ENCODE measurements at regions not wholly inside any gene's neighbourhood (a gene's known extent, or its start where the extent isn't known, plus 50 kb on each side); places are given as distances from the start of the nearest gene placed in this dataset.

DNA sequence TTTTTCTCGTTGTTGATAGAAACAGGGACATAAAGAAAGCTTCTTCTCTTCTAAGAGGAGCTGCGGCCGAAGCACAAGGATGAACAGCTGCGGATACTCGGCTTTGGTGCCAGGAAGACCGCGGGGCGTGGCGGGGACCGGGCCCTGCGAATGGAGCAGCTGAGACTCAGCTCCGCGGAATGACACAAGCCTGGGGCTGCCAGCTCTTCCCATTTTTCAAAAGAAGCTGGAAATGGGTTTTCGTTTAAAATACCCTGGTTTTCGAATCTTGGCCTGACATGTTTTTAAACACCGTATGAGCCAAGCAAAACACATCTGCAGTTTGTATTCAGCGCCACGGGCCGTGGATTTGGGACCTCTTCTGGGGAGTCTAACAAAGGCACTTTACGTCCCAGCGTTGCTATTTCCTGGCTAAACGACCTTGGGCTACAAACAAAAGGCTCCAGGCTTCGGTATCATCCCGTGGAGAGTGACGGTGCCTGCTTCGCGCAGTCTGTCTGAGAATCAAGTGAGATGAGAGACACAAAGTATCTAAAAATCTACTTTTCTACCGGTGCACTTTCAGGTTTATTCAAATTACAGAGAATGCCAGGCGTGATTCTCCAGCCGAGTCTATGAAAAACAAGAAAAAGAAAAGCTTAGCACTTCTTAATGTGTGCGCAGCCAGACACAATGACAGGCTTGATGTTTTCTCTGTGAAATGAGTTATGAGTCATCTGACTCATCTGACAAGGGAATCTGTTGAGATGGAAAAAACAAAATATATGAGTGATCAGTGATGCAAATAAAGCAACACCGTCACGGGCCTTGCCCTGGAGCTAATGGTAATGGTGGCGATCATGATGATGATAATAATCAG, 114.0 kb upstream of the TMEM132D start:
- DNase-seq: no peak

DNA sequence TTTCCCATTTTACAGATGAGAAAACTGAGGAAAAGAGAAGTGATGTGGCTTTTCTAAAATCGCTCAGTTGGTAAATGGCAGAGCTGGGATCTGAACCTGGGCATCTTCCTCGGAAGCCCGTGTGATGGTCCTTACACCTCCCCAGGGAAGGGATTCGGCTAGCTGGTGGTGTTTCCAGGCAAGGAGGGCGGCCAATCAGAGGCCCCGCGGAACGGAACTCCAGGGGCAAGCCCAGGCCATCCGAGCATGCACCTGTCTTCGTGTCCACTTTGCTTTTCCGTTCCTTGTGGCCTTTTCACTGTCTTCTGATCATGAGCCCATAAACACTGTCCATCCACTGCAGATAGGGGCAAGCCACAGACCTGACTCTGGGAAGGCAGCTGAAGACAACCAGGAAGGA, 114.8 kb upstream of the TMEM132D start:
- DNase-seq: no peak

DNA sequence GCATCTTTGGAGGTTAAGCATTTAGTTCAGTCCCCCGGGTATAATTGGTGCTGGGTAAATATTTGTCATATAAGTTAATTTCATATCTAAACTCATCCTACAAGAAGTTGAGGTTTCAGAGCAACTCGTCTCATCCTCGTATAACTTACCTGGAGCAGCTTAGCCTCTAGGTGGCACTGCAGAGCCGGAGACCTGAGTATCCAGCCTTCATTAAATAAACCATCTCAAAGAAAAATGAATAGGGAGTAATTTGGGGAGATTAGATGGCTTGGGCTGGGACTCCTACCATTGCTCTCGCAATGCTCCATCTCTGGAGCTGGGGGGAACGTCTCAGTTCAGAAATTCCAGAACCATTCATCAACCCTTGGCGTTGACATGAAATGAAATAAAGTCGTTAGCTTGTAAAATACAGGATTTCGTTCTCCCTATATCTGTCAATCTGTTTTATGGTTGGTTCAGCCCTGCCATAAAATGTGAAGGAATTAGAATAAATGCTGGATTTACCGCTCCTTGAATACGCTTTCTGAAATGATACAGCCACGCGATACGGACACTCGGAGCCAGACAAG, 122.9 kb upstream of the TMEM132D start:
- no peak for DNase-seq

DNA sequence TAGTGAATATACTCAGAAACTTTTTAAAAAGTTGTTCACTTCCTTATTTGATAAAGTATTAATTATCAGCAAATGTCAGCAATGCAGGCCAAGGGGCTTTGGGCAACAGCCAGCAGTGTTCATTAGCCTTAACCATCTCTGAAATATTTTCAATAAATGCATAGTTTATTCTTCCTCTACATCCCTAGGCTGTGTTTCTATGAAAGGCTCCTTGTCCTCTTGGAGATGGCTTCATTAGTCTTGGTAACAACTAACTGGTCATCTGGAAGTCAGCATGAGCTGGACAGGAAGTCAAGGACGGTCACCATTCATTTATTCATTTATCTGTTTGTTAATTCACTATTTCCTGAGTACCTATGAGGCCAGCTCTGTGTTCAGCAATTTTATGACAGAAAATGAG, 124.0 kb upstream of the TMEM132D start:
- no peak for DNase-seq

DNA sequence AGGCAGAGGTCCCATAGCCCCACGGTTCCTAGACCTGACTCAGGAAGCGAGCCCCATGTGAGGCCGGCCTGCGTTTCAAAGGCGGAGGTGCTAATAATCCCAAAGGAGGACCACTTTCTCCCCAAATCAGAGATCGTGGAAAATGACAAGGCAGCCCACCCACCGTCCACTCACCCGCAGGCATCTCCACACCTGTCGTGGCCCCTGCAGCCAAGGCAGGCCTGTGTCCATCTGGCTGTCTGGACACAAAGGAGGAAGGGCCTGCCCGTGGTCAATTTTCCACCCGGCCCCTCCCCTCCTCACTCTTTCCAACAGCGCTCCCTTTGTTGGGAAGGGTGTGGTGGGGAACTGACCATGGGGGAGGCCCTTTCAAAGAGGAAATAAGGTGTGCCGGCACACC, 125.3 kb upstream of the TMEM132D start:
- DNase-seq: no peak

DNA sequence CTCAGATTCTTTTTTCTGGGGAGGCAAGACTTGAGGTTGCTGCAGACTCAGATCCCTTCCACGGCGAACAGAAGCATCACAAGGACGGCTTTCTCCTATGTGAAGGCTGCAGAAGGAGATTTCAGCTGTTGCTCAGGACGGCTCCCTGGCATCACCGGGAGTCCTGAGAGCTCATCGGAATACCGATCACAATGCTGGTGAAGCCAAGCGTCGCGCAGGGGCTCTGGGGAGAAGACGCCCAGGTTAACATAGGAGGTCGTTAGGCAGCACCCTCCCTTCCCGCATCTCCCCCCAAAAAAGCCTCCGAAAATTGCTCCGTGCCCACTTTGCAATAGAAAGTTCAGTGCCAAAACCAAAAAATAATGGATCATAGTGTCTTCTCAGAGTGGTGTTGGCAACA, 127.2 kb upstream of the TMEM132D start:
- DNase-seq: no peak

DNA sequence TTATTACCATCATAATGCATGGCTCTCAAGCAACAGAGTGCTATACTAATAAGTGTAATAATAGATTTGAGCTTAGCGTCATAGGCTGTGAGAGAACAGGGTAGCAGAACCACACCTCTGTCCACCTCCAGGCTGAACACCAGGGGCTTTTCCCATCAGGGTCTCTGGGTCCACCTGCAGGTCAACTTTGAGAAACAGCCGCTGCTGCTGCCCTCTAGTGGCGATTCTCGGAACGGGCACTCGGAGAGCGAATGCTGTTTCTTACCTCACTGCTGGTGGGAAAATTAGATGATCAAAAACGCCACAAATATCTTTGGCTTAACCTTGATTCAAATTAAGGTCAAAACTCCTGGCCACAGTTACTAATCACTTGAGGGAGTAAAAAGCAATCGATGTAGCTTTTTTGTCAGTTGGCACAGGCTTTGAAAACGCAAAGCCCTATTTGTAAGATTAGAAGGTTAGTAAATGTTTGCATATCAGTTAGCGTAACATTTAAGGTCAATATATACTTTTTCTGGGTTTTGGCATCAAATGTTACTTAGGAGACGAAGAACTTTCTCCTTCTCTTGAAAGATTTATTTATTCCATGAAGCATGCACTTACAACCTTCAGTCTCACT, 127.9 kb upstream of the TMEM132D start:
- no peak for DNase-seq

DNA sequence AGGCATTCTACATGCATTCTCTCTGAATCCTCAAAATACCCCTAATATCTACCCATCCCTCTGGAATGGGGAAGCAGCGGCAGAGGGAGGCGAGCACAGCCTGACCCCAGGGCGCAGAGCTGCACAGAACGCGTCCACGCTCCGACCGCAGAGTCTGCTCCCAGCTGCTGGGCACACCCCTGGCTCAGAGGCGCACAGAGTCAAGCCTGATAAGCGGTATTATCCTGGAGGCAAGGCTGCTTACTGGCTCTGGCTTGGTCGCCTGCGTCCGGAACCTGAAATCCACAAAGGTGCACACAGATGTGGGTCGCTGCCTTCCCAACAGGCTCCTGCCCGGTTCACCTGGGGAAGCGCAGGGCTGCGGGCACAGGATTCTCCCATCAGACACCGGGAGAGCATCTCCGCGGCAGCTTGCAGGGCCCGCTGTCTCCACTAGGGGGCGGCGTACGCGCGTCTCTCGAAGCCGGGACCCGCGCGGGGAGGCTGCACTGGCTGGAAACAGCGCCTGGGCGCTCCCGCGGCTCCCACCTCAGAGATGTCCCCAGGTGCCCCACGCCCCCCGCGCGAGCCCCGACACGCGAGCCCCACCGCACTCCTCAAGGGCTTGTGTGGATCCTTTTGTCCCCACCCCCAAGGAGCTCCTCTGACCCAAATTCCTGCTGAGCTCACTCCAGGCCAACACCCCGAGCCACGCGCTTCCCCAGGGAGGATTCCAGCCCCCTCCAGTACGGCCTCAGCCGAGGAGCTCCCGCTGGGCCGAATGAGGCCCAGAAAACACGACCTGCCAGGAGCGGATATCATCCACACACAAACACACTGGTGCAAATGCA, 120.1 kb upstream of the FZD10 start:
- DNase-seq: no peak

DNA sequence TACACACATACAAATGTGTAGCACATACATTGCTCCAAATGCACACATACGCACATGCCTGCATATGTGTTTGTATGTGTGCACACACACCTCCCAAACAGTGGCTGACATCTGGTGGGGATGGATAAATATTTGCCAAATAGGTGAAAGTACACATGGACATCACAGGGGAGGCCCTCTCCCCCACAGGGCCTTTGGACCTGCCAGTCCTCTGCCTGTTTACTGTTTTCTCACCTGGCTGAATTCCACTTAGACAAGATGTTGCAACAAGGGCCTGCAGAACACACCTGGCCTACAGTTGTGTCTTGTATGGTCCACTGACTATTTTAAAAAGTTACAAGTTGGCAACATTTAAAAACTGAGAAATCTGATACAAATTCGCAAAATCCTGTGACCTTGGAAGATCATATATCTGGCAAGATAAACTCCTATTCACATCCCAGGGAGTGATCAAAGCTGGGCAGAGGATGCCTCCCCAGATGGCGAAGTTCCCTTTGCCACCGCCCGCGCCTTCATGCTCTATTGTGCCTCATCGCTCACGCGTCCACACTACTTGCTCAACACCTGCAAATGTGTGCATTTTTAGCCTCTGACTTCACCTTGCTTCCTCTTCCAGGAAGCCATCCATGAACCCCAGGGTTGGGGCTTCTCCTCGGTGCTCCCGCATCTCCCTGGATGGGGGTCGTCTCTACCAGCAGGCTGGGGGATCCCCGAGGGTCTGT, 118.4 kb upstream of the FZD10 start:
- DNase-seq: no peak

DNA sequence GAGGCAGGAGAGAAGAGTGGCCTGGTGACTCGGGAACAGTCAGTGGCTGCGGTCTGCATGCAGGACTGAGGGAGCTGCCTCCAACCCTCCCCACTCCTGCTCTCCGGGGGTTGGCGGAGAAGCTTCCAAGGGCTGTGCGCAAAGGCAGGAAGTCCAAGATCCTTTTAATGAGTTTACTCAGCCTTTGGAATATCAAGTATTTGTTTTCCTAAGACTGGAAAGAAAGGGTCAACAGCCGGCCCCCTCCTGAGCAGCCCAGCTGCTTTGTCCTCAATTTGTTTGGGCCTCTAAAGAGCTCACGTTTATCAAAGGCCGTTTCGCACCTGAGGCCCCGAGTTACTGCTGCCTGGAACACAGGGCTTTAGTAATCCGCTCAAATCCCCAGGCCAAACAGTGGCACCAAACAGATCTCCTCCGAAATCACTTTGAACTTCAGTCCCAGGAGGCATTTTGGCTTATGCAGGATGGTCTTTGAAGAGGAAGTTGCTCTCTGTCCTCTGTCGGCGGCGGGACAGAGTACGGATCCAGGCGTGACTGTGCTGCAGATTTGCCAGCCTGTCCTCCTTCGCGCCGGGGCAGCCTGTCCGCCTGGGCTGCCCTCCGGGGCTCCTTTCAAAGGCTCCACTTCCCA, 117.2 kb upstream of the FZD10 start:
- DNase-seq: no peak

DNA sequence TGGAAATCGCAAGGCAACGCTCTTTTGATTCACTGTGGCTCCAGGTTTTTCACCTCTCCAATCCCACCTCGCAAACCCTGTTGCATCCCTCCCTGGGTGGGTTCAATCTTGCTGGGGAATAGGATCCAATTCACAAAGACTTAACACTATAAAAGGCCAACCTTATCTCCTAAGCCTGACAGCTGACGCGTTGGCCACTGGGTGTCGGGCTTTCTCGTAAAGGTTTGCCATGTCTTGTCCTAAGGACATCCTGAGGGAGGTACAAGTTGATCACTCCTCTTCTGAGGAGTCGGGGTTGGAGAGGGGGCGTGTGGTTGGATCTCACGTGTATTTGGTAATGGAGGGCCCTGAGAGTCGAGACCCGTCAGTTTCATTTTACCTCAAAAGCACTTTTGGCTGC, 112.6 kb upstream of the FZD10 start:
- DNase-seq: no peak

DNA sequence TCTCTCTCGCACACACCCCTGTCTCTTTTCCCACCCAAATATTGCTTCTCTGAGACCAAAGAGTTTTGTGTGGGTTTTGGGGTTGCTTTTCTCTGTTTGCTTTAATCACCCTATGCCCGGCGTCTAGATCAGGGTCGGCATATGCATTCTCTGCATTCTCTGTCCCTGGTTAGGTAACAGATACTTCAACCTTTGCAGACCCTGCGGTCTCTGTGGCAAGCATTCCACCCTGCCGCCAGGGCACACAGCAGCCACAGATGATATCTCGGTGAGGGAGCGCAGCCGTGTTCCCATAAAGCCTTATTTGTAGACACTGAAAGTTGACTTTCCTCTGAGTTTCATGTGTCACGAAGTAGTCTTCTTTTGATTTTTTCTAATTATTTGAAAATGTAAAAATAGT, 110.4 kb upstream of the FZD10 start:
- no peak for DNase-seq

DNA sequence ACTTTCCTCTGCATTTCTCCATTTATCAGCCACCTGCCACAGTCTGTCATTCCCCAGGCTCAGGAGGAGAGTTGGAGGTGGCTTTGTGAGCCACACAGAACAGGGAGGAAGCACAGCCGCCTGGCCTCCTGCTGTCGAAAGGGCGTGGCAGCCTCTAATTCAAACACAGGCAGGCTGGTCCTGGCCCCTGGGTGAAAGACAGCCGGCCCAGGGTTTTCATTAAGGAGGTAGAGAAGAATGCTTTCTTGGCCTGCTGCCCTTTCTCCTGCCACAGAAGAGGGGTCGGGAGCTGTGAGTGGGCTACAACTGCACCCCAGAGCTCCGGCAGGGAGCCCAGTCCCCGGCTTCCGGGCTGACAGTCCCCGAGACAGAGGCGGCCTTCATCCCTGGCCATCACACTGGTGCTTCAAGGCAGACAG, 108.6 kb upstream of the FZD10 start:
- no peak for DNase-seq

DNA sequence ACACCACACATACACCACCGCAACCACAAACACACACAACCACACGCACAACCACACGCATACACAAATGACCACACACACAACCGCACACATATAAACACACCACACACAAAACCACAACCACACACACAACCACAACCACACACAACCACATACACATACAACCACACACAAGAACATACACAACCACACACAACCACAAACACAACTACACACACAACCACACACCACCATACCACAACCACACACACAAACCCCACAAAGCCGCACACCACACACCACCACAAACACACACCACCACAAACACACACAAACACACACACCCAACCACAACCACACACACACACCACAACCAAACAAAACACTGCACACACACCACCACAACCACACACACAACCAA, 107.5 kb upstream of the FZD10 start:
- DNase-seq: no peak

DNA sequence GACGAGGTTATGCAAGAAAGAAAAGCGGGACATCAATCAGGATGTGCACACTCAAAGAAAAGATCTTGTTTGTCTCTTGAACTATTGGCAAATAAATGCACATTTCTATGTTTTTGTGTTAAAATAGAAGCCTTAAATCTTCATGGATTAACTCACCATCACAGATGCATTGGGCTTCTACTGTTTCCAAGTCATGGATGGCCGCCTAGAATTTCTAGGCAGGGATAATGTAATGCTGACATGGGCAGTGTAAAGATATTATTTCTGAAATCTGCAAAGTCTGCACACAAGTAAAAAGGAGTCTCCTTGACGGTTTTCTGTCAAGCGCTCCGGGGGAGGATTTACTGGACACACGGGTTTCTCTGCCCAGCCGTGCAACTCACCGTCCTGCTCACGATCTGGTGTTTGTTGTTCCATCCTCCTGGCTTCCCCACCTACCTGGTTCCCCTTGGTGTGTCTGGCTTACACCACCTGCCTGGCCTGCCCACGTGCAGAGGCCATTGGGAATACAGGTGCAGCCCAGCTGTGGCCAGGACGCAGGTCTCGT, 103.3 kb upstream of the FZD10 start:
- DNase-seq: no peak

DNA sequence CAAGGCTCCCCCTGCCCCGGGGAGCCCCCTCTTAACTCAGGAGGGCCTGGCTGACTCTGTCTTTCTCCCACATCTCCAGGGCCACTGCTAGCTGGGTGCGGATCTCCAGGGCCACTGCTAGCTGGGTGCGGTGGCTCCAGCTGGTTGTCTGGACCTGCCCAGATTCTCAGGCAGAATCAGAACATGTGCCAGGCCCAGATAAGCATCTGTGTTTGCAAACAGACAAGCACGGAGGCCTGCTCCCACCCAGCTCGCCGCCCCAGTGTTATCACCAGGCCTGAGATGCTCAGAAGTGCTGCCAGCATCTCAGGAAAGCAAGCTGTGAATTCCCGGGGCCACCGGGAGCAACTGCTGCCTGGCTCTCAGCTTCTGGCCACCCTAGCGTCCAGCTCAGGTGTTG, 98.4 kb upstream of the FZD10 start:
- DNase-seq: no peak

DNA sequence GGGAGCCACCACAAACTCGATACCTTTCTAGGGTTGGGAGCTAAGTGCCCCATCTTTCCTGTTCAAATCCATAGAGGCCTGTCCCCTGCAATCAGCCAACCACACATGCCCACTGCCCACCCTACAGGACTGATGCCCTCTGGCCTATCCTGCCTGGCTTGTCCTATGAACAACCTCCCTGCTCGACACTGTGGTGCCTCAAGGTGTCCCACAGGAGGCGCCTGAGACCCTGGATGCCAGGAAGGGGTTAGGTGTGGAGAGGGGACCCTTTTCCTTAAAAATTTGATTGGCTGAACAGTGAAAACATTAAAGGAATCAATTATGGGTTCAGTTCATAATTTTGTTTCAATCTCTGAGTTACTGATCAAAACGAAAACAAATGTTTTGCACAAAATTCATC, 97.3 kb upstream of the FZD10 start:
- no peak for DNase-seq

DNA sequence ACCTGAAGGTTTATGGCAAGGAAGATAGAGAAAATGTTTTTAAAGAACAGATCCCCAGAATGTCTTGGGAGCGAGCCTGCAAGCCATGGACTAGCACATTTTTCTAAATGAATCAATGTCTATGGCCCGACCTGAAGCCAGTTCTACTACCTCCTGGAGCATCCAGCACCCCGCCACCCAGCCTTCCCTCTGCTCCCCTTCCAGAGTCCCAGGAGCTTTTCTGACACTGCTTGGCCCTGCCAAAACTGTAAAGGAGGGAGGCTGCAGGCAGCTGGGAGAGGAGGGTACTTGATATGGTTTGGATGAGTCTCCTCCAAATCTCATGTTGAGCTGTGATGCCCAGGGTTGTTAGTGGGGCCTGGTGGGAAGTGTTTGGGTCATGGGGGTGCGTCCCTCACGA, 95.5 kb upstream of the FZD10 start:
- DNase-seq: no peak

DNA sequence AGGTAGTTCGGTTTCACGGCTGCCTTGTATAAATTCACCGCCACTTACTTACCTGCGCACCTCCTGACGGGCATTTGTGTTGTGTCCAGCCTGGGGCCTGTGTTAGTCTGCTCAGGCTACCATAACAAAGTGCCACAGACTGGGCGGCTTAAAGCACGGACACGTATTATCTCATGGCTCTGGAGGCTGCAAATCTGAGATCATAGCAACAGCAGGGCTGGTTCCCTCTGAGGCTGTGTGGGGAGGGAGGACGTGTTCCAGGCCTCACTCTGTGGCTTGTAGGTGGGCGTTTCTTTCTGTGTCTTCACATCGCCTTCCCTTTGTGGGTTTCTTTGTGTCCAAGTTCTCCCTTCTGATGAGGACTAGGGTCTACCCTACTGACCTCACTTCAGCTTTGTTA, 93.5 kb upstream of the FZD10 start:
- no peak for DNase-seq

DNA sequence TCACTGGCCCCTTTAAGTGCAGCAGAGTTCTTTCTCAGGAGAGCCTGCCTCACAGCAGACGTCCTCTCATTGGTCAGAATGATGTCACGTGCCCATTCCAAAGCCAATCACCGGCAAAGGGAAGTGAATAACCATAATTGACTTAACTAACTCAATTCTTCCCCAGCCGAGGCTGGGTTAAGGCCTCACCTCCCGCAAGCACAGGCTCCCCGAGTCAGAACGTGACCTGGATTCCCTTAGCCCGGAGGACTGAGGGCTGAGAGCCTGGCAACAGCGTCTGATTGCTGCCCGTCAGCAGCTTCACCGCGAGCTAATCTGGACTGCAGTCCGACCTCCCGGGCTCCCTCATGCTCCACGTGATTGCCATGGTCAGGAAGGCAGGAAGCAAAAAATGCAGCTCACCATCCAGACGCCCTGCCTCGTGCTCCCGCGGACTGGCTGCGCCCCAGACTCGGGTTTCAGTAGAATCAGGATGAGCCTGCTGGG, 92.1 kb upstream of the FZD10 start:
- no peak for DNase-seq

DNA sequence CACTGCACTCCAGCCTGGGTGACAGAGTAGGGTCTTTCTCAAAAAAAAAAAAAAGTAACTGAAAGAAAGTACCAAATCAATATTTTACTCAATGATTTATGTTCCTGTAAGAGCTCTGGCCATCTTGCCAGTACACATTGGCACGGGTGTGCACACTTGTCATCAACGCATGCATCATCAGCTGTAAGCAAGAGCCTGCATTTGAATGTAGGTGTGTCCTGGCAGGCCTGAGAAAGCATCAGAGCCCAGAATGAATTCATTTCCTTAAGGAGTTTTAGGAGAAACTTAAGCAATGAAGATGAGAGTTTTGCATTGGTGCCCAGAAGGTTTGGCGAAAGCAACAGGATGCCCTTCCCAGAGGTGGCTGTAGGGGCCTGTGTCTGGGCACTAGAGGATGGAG, 88.5 kb upstream of the FZD10 start:
- DNase-seq: no peak

All from NCI-H1694 treated with DMSO at 0.1 percent for 48 hours (cell line).